ENCODE measurements at regions not wholly inside any gene's neighbourhood (a gene's known extent, or its start where the extent isn't known, plus 50 kb on each side); places are given as distances from the start of the nearest gene placed in this dataset. TPM values are rescaled to one million over a fixed set of nuclear protein-coding genes. Genes with fewer than 3 reads are reported as not detected.

DNA sequence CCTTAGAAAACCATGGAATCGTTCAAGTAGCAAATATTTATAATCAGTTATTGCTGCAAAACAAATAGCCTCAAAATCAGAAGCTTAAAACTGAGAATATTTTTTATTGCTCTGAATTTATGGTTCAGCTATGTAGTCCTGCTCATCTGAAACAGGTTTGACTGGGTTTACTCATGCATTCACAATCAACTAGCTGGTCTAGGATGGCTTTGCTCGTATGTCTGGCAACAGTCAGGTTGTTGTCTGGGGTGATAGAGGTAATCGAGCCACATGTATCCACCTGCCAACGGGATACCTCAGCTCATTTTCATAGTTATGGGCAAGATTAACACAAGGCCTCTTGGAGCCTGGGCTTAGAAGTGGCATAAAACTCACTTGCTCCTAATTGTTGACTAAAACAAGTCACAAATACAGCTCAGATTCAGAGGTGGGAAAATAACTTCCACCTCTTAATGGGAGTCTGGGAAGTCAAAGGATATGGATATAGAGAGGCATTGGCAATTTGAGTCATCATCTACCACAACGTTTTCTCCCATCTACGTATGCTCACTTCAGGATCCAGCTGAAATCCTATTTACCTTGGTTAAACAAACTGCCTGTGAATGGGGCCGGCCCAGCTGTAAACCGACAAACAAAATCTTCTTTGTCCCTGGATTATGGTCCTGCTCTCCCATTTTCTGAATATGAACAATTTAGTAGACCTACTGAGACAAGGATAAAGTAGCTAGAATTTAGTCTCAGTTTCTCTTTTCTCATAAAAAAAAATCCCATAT, 54.5 kb upstream of the TENT5A start:
- ChIA-PET CTCF (ENCODE audit: unreplicated experiment) (no interaction called here), POLR2A (interaction anchor here (0.5 to 0.6 kb wide), 2 partner anchors 52 to 449 kb away, joined by 3 to 8 read pairs; no protein-coding TSS in a partner anchor)
- H3K4me1 ChIP-seq (ENCODE audit: insufficient read depth, low read length, poor library complexity, severe bottlenecking) = no peaks in the 10 kb centered on the region
- DNase-seq (ENCODE audit: low spot score) = no peak
- no peak overlapping the region for H3K27ac ChIP-seq (ENCODE audit: low read depth, low read length, poor library complexity, severe bottlenecking)
- no peaks in the 10 kb centered on the region for H3K79me2 ChIP-seq (ENCODE audit: insufficient read depth, low read depth, low read length)
- BruUV-seq (replicated peaks) = no TSS peak
- H2AFZ ChIP-seq (ENCODE audit: low read length) = no peak overlapping the region
- TF ChIP-seq EZH2phosphoT487 (IDR thresholded peaks at IDR 0.05; ENCODE audit: borderline replicate concordance, low read depth, low read length) = no peak
- TF ChIP-seq, protein P1, sequence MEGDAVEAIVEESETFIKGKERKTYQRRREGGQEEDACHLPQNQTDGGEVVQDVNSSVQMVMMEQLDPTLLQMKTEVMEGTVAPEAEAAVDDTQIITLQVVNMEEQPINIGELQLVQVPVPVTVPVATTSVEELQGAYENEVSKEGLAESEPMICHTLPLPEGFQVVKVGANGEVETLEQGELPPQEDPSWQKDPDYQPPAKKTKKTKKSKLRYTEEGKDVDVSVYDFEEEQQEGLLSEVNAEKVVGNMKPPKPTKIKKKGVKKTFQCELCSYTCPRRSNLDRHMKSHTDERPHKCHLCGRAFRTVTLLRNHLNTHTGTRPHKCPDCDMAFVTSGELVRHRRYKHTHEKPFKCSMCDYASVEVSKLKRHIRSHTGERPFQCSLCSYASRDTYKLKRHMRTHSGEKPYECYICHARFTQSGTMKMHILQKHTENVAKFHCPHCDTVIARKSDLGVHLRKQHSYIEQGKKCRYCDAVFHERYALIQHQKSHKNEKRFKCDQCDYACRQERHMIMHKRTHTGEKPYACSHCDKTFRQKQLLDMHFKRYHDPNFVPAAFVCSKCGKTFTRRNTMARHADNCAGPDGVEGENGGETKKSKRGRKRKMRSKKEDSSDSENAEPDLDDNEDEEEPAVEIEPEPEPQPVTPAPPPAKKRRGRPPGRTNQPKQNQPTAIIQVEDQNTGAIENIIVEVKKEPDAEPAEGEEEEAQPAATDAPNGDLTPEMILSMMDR (conservative IDR thresholded peaks at IDR 0.05; ENCODE audit: low read length) = no peak
- H3K9me3 ChIP-seq (ENCODE audit: low read length) = no peaks in the 10 kb centered on the region
- intact Hi-C loops (cut with micrococcal nuclease; ENCODE audit: unreplicated experiment) = no loop called here
- H3K9me2 ChIP-seq (ENCODE audit: insufficient read depth, low read length) = no peaks in the 10 kb centered on the region
- no peak overlapping the region for H3K4me3 ChIP-seq (ENCODE audit: low read depth, low read length, poor library complexity, severe bottlenecking)
- no peaks in the 10 kb centered on the region for H4K20me1 ChIP-seq (ENCODE audit: insufficient read depth, low read length)
- H3K36me3 ChIP-seq (ENCODE audit: insufficient read depth, low read length) = no peaks in the 10 kb centered on the region
- H3K4me2 ChIP-seq (ENCODE audit: low read length) = no peak overlapping the region

DNA sequence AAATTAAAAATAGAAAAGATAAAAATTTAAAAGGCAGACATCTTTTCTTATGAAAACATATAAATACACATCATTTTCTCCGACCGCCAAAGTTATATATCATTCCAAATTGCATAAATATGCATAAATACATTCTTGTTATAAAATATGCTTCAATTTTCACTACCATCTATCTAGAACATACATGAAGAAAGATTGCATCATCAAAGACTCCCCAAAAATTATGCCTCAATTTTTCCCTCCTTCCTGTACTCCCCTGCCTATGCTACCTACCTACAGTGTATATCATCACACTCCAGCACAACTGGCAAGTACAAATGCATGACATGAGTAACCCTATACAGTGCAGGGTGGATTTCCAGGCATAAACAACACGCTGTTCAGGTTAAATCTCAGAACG, 49.9 kb upstream of the TENT5A start:
- ChIA-PET POLR2A (no interaction called here), CTCF (ENCODE audit: unreplicated experiment) (no interaction called here)
- Histone ChIP-seq H3K4me3 (ENCODE audit: low read depth, low read length, poor library complexity, severe bottlenecking) (no peak overlapping the region), H4K20me1 (ENCODE audit: insufficient read depth, low read length) (no peaks in the 10 kb centered on the region), H3K79me2 (ENCODE audit: insufficient read depth, low read depth, low read length) (no peaks in the 10 kb centered on the region), H3K9me3 (ENCODE audit: low read length) (no peaks in the 10 kb centered on the region), H3K36me3 (ENCODE audit: insufficient read depth, low read length) (no peaks in the 10 kb centered on the region), H3K27ac (ENCODE audit: low read depth, low read length, poor library complexity, severe bottlenecking) (no peak overlapping the region), H3K9me2 (ENCODE audit: insufficient read depth, low read length) (no peaks in the 10 kb centered on the region), H3K4me2 (ENCODE audit: low read length) (no peak overlapping the region), H2AFZ (ENCODE audit: low read length) (no peak overlapping the region), H3K4me1 (ENCODE audit: insufficient read depth, low read length, poor library complexity, severe bottlenecking) (no peaks in the 10 kb centered on the region)
- TF ChIP-seq EZH2phosphoT487 (IDR thresholded peaks at IDR 0.05; ENCODE audit: borderline replicate concordance, low read depth, low read length) = no peak
- TF ChIP-seq, protein P1 (conservative IDR thresholded peaks at IDR 0.05; ENCODE audit: low read length) = no peak
- intact Hi-C loops (cut with micrococcal nuclease; ENCODE audit: unreplicated experiment) = no loop called here
- no TSS peak for BruUV-seq (replicated peaks)
- DNase-seq (ENCODE audit: low spot score) = no peak

Small RNA genes in the stretch of these regions (small RNA-seq; reads per million reads assigned to genes)
- gene AL360157.1 = not detected

All from OCI-LY7 (cell line).